ENCODE measurements at regions not wholly inside any gene's neighbourhood (a gene's known extent, or its start where the extent isn't known, plus 50 kb on each side); places are given as distances from the start of the nearest gene placed in this dataset.

GRCh38 chr2:177020524-177021119, 192.0 kb upstream of the HNRNPA3 start:
- DNase-seq (ENCODE audit: low read depth): no peak

- no peak for DNase-seq (ENCODE audit: low read depth)
Measured at GRCh38 chr2:177021706-177022343, 190.8 kb upstream of the HNRNPA3 start.

- no peak for DNase-seq (ENCODE audit: low read depth)
Measured at GRCh38 chr2:177024765-177025164, 187.8 kb upstream of the HNRNPA3 start.

DNA sequence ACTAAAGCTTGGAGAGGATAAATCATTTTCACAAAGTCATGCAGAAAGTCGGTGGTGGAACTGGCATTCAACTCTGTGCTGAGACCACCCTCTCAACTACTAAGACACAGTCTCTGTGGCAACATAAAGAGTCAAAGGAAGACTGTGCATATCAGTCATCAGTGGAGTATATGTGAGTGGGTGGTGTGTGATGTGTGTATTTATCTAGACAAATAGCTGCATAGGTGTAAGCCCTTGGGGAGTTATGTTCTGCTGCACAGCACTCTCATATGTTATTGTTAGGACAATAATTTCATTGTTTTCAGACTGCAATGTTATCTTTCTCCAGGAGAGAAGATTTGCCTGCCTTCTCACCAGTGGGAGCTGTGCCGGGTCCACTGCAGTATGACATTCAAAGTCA, 186.3 kb upstream of the HNRNPA3 start:
- no peak for DNase-seq (ENCODE audit: low read depth)

- no peak for DNase-seq (ENCODE audit: low read depth)
Measured at GRCh38 chr2:177026956-177027355, 185.6 kb upstream of the HNRNPA3 start.

DNA sequence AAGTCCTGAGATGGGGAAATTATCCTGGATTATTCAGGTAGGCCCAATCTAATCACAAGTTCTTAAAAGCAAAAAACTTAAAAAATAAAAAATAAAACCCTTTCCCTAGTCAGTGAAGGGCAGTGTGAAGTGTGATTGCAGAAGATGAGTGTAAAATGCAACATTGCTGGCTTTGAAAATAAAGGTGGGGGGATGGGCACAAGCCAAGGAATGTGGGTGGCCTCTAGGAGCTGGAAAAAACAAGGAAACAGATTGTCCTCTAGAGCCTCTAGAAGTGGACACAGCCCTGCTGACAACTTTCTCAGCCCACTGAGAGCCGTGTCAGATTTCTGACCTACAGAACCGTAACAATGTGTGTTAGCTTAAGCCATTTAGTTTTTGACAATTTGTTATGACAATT, 184.3 kb upstream of the HNRNPA3 start:
- DNase-seq (ENCODE audit: low read depth): no peak

GRCh38 chr2:177029075-177029474, 183.5 kb upstream of the HNRNPA3 start:
- no peak for DNase-seq (ENCODE audit: low read depth)

DNA sequence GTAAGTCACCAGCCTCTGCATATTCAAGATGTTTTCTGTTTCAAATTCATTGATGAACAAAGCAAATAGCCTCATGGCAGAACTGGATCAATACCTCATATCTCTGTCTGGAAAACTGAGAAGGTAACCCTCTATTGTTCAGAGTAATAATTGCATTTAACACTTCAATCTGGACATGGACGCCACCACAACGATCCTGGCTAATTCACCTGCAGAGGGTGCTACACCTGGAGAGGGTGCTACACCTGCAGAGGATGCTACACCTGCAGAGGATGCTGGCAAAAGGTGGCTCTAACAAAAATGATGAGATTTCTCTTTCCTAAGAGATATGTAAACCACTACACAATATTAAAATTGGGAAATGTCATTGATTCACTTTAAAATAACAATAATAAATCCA, 183.1 kb upstream of the HNRNPA3 start:
- DNase-seq (ENCODE audit: low read depth): no peak

DNA sequence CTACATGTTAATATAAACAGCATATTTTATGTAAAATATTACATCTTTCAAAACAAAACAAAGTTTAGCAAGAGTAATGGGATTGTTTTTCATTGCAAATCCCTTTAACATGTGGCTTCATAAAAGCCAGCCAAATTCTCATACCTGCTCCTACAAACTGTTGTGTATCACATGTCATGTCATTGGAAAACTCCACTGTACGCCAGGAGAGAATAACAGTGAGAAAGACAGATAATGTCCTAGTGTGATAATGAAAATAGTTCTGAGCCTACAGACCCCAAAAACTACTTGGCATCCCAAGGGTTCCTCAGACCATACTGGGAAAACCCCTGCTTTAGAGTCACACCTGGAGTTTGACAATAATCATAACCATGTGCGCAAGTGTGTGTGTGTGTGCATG, 182.7 kb upstream of the HNRNPA3 start:
- no peak for DNase-seq (ENCODE audit: low read depth)

- DNase-seq (ENCODE audit: low read depth): no peak
Measured at GRCh38 chr2:177030451-177031105, 182.0 kb upstream of the HNRNPA3 start.

GRCh38 chr2:177031438-177032180, 181.0 kb upstream of the HNRNPA3 start:
- DNase-seq (ENCODE audit: low read depth): no peak

DNA sequence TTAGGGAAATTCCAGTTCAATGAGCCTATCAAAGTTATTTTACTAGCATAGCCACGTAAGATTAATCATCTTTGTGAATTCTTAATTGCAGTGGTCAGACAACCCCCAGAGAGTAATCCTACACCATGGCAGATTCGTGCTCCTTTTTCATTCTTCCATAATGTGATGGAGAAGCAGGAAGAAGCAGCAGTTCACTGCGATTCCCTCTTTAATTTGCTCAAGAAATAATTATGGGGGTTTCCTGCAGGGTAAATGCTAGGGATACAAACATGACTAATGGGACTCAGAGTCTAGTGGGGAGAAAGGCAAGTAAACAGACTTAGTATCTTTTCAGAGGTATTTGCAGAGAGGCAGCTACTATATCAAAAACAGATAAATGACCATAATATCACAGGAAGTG, 175.8 kb upstream of the HNRNPA3 start:
- no peak for DNase-seq (ENCODE audit: low read depth)

- no peak for DNase-seq (ENCODE audit: low read depth)
Measured at GRCh38 chr2:177037569-177037968, 175.0 kb upstream of the HNRNPA3 start.

DNA sequence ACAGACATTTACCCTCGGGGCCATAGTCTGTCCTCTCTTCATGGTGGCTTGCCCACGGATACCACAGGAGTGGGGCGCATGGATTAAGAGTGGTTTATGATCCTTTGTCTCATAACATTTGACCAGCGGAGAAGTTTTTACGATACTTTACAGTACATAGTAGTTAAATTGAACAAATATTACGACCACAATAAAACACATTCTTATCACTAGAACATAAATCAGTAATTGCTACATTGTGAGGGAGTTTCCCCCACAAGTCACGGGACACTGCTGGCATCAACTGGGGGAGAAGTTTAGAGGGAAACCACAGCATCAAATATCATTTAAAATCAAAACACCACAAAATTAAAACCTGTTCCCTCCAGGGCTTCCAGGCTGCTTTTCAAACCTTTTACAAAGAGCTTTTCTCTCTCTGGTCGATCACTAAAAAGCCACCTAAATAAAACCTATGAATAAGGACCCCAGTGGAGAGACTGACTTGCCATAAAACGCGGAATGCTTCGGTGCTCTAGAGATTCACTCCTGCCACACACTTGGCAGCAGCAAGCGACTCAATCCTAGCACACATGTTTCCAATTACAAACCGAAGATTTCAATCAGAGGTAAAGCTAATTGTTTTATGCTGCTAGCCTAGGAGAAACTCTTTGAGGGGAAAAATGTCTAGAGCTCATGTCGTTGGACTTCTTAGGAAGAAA, 173.7 kb upstream of the HNRNPA3 start:
- DNase-seq (ENCODE audit: low read depth): no peak

- DNase-seq (ENCODE audit: low read depth): no peak
Measured at GRCh38 chr2:177042311-177042710, 170.3 kb upstream of the HNRNPA3 start.

DNA sequence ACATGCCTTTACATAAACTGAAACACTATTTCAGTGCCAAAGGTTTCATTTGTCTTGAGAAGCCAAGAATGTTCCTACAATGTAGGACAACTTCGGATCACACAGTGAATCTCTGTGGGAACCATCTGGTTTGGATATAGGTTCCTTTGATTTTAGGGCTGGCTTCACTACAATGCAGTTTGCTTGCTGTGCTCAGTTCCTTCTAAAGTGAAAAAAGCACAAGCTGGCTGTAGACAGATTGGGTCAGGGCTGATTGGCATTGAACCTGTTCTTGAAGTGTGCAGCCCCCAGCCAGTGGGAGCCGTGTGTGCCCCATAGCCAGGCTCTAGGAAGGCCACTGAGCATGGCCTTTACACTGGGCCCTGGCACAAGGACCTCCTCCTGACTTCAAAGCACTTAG, 167.9 kb upstream of the HNRNPA3 start:
- no peak for DNase-seq (ENCODE audit: low read depth)

DNA sequence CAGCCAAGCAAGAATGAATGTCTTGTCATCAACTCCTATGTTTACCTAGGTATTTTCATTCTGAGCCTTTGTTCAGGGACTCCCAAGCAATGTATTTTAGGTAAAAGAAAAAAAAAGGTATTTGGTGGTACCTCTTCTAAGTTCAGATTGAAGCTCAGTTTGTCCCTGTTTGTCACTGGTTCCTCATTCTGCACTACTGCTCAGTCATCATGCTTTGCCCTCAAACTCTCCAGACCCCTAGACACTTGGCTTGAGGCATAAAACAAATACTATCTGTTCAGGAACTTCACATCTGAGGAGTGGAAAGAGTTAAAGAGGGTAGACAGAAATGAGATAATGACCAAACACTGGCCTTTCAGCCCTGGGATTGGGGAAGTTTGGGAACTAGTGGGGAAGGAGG, 163.6 kb upstream of the HNRNPA3 start:
- DNase-seq (ENCODE audit: low read depth): no peak

DNA sequence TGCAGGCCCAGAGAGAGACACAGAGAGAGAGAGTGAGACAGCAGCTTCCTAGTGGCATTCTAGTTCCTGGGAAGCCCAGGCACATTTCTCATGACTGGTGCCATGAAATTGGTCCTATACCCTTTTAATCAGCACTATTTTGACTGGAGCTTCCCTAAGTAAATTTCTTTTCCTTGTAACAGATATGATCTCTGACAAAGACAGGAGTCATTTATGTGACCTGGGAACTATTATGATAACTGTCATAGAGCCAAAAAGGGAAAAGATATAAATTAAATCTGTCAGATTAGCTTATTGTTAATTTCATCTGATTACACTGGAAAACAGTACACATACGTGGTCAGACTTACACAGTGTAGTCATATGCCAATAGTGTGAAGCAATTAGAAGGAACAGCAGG, 161.3 kb upstream of the HNRNPA3 start:
- DNase-seq (ENCODE audit: low read depth): no peak

GRCh38 chr2:177052471-177052870, 160.1 kb upstream of the HNRNPA3 start:
- no peak for DNase-seq (ENCODE audit: low read depth)

DNA sequence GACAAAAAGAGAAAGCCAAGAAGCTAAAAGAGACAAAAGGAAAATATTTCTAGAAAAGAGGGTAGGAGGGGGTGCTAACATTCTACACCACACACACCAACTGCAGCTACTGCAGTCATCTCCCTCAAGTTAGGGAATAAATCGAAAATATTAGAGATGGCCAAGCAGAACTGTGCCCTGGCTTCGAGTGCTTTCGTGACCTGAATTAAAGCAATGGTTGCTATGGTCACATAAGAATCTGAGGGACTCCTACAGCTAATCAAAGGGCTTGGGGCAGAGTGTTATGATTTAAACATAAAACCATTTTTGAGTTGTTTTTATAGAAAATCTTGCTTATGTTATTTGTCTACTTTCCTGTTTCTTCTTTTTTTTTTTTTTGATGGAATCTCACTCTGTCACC, 159.6 kb upstream of the HNRNPA3 start:
- DNase-seq (ENCODE audit: low read depth): no peak

- DNase-seq (ENCODE audit: low read depth): no peak
Measured at GRCh38 chr2:177053716-177054115, 158.9 kb upstream of the HNRNPA3 start.

- DNase-seq (ENCODE audit: low read depth): no peak
Measured at GRCh38 chr2:177056481-177056929, 156.1 kb upstream of the HNRNPA3 start.

Measured in stimulated activated CD8-positive, alpha-beta memory T cell treated with anti-CD3 and anti-CD28 coated beads, Interleukin-12 subunit alpha, Interleukin-12 subunit beta, amount 100 ng/mL, for 4 hours (primary cell).